ENCODE measurements at regions not wholly inside any gene's neighbourhood (a gene's known extent, or its start where the extent isn't known, plus 50 kb on each side); places are given as distances from the start of the nearest gene placed in this dataset.
A peak's percentile ranks its signal among the peaks of the same experiment; 100 is the strongest.
"Not testable (repeated sequence)": the region's sequence is repeated elsewhere in the genome, so short reads cannot be mapped to it uniquely, and the experiment has no call there.

DNA sequence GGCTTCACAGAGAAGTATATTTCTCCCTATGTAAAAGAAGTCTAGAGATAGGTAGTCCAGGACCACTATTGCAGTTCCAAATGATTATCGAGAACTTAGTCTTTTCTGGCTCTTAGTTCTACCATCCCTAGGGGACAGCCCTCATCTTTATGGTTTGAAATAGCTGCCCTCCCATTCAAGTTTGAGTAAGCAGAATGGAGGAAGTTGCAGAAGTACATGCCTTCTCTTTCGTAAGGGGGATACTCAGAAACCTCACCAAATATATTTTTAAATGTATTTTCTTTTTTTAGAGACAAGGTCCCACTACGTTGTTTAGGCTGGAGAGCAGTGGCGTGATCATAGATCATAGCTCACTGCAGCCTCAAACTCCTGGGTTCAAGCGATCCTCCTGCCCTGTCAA is 236.8 kb upstream of the RREB1 start:
- no peak for DNase-seq

DNA sequence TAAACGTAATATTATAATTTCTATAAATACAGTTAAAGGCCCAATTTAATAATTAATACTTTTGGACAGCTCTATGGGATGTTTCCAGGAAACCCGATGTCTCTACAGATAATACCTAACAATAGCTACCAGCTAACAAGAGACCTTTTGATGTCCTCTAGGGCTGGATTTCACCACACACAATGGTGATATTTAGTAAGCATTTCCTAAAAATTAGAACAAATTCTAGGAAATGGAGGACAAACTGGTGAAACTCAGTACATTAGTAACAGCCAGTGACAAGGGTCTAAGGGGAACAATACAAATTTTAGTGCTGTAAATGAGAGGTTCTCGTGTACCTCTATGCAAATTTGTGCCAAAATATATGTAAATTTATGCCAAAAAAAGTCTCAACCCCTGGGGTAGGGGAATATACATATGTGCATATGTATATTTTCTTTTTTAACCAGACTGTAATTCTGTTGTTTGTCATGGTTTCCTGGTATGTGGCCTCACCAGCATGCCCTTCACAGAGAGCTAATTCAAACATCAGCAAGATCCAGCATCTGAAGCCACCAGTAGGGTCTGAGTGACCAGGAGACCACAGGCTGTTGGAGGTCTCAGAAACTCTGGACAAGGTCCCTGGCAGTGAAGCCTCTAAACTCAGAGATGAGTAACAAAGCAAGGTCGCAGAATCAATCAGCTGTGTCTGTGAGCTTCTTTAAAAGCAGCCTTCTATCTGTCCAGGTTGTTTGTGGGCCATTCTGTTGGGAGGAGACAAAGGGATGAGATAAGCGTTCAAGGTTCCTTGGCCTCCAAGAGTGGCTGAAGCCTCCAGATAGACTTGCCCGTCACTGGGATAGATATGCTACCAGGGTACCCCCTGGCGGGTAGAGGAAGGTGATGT is 235.1 kb upstream of the RREB1 start:
- DNase-seq = no peak

DNA sequence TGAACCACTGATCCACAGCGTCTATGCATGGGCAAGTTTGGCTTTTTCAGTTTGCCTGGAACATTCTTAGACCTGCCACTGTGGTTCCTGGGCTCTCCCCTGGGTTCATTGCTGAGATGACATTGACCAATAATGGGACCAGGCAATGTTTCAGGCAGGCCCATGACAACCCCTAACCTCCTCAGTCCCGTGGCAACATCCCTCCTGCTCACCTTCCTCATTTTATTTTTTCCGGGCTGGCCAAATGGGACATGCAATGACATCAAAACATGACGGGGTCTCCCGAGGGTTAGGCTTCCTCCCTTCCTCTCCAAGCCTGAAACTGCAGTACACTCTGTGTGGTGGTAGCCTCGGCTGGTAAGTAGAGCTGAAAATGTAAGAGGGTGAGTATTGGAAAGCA is 234.0 kb upstream of the RREB1 start:
- DNase-seq = no peak

DNA sequence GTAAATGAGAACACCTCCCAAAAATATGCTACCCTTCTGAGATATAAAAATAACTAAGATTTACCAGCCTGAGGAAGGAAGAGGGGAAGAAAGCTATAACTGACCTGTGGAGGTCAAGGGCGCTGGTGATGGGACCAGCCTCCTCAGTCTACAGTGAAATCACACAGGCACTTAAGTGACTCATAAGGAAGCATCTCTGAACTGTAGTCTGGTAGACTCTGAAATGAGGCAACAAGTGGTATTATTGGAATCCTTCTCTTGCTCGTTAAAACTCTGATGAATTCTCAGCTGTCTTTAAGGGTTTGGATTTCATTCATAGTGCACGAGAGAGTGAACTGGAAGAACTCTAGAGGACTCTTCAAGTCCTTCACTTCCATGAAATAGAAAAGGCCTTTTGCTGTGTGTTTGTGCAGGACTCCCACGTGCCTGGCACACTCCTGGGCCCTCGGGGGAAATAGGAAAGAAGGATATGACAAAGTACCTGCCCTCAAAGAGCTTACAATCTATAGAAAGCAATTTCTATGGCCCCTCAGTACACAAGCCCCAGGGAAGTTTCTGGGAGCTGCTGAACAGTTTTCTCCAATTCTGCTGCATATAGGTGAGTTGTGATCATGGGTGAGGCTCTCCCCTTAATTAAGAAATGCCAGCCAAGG is 231.8 kb upstream of the RREB1 start:
- no peak for DNase-seq

DNA sequence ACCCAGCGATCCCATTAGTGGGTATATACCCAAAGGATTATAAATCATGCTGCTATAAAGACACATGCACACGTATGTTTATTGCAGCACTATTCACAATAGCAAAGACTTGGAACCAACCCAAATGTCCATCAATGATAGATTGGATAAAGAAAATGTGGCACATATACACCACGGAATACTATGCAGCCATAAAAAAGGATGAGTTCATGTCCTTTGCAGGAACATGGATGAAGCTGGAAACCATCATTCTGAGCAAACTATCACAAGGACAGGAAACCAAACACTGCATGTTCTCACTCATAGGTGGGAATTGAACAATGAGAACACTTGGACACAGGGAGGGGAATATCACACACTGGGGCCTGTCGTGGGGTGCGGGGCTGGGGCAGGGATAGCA is 230.0 kb upstream of the RREB1 start:
- DNase-seq = not testable (repeated sequence)

DNA sequence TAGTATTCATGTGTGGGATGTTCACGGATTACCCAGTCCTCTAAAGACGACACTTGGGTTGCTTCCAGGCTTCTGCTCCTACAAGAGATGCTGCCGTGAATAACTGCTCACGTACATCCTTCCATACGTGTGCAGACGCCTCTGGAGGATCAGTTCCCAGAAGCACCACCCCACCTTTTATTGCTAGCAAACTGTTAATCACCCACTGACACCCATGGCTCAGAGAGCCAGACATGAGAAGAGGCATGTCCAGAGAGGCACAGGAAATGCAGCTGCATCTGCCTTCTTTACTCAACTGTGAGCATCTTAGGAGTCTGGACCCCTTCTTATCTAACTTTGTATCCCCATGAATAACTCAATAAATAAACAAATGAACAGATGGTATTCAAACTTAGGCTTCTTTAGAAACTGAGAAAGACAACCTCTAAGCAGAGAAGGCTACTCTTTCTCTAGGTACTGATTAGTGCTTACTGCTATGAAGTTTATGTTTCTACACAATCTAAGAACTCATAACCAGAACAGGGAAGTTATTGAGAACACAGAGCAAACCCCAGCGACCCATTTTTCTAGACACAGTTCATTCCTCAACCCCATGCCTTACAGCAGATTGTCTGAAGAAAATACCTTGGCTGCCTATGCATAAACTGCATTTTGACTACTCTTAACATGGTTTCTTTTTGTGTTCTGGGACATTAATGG is 228.7 kb upstream of the RREB1 start:
- no peak for DNase-seq

DNA sequence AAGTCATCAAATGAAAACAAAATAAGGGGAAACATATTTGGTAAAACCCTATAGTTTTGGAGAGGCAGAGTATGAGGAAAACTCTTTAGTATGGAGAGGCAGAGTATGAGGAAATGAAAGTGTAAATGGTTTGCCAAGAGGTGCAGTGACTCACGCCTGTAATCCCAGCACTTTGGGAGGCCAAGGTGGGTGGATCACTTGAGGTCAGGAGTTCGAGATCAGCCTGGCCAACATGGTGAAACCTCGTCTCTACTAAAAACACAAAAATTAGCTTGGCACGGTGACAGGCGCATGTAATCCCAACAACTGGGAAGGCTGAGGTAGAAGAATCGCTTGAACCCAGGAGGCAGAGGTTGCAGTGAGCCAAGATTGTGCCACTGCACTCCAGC is 228.2 kb upstream of the RREB1 start:
- not testable (repeated sequence) for DNase-seq

DNA sequence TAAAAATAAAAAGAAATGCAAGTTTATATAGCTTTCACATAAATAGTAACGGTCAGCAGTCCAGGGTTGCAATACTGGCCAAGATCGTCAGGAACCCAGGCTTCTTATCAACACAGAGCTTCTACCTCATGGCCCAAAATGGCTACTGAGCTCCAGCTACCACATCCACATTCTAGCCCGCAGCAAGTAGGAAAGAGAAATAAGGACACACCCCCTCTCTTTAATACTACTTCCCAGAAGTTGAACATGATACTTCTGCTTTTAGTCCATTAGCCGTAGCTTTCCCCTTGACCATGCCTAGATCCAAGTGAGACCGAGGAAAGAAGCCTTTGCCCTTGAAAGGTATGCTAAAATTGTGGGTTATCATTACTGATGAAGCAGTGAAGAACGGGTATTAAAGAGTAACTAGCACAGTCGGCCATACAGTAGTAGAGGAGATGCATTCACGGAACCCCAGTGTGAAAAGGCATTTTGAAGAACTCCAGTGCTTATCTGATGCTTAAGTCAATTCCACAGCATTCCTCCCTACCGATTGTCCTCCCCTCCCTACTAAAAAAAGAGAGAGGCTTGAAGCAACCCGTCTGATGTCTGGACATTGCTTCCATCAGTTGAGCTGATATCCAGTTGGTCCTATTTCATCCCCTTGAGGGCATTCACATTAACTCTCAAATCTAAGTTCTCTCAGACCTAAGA is 226.9 kb upstream of the RREB1 start:
- no peak for DNase-seq

DNA sequence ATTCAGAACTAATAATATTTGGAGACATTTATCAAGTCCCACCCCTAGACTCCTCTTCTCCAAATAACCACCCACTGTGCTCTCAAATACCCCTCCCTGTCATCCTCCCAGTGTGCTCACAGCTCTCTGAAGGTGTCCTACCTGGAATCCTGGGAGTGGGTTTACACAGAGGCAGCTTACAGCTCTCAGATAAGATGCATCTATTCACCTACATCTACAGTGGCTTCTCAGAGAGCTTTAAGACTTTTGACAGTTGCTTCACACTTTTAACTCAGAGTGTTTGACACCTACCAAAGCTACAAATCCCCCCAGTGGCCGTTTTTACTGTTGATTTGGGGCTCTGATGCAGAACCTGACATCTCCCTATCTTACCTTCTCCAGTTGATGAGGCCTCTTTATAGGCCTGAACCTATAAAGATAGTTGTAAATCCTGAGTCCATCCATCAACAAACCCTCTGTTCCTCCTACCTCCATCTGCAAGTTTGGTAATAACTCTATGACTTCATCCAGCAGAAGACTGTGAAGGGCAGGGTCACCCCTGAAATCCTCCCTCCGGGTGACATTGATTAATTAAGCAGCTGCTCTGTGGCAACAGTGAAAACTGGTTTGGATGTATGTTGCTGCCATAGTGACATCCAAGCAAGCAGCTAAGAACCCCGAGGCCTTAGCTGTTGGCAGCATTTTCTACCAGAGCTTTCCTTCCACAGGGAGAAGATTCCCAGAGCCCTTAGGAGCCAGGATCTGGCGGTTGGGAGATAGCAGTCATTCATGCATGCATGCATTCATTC is 226.1 kb upstream of the RREB1 start:
- no peak for DNase-seq

DNA sequence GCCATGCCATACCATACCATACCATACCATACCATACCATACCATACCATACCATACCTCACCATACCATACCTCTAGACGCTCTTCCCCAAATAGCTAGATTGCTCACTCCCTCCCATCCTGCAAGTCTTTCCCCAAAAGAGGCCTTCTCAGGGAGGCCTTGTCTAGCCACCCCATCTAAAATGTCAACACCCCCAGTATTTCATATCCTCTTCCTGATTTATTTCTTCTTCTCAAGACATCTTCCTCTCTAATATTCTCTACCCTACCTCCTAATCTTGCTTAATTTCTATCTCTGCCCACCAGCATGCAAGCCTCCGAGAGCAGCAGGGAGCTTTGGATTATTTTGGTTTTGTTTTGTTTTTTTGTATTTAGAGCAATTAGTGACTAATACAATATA is 225.2 kb upstream of the RREB1 start:
- DNase-seq = no peak

DNA sequence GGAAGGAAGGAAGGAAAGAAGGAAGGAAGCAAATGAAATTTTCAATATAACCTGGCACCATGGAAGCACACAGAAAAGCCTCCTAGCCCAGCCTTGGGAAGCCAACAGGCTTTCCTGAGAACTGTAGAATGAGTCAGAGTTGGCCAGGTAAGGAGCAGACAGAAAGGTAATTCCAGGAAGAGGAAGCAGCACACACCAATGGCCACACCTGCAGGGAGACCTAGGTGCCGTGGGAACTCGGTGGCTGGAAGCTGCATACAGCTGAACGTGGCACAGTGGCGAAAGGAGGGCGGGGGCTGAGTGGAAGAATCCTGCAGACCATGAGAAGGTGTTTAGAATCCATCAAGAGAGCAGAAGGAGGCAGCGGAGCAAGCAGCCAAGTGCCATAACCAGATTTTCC is 224.8 kb upstream of the RREB1 start:
- no peak for DNase-seq

DNA sequence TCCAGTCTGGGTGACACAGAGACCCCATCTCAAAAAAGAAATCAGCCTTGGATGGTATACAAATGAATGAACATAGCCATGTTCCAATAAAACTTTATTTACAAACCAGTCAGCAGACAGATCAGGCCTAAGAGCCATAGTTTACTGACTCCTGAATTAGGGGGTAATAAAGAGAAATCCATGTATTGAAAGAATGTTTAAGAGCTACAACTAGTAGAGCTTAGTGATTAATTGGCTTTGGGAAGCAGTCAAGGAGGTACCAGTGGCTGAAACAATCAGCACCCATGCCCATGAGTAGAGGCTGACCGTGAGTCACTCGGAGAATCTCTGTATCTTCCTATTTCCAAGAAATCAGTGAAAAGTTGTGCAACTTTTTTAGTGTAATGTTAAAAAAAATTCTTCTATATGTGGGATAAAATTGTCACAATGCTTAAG is 223.6 kb upstream of the RREB1 start:
- DNase-seq = no peak

DNA sequence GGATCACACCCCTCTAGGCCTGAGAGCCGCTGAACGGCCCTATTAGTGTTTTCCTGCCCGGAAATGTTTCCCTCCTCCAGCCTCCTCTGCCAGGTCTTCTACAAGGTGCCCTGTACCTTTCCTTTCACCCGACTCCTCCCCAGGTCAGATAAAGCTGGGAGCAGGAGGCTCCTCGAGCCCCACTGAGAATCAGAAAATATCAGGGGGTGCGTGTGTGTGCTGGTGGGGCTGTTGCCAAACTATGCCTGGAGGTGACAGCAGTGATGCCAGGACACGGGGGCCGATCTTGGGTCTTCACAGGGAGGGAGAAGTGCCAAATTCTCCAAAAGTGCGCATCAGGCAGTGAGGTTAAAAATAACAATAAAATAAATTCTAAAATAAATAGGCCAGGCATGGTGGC is 222.8 kb upstream of the RREB1 start:
- DNase-seq = no peak

DNA sequence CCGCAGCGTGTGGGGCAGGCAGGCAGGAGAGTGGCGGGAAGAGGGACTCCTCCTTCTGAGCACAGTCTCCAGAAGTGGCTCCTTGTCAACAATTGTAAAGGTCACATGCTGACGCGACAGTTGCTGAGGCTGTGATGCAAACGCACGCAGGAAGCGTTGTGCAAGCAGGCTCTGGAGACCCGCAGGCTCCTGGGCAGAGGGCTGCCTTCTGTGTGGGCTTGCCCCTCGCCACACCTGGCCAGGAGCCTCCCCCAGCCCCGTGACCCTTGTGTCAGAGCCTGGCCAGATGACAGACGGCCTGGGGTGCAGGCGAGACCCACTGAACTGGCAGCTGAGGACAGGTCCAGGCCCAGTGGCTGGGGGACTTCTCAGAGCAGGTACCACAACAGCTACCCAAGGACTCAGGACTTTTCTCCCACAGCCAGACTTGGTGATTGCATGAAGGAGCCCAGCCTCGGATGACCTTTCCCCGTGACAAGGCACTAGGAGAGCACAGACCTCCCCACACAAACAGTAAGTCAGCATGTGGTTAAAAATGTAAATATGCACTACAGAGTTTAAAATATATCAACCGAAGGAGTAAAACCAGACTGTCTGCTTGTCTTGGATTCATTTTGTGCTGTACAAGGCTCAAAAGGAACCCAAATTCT is 222.1 kb upstream of the RREB1 start:
- DNase-seq = peak in 10 of 14 donors; percentile 9 to 66 (median 42)

DNA sequence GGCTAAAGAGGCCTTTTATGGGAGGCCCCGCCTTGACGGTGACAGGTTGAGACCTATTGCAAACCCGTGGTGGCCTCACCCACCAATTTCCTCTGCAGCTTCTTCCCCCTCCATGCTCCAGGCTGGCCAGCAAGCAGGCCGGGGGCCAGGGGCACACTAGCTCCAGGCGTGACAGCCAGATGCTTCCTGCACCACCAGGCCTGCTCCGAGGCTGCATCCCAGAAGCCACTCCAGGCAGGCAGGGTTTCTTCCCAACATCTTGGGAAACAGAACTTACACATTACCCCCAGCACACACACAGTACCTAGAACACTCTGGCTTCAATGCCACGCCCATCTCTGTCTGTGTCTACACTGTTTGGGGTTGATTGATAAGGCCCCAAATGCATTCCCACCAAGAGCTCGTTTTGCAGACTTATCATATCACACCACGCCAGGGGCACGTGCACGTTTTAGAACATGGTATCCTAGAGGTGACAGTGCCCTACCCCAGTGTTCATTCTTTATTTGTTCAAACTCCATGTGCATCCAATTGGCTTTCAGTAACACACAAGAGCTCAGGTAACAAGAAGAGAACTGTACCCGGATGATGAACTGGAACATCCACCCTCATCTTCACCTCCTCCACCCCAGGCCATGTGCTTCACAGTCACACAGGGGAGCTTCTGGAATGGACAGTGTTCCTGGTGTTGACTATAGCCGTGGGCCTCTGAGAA is 221.4 kb upstream of the RREB1 start:
- peak in 7 of 14 donors; percentile 3 to 46 (median 23) for DNase-seq

DNA sequence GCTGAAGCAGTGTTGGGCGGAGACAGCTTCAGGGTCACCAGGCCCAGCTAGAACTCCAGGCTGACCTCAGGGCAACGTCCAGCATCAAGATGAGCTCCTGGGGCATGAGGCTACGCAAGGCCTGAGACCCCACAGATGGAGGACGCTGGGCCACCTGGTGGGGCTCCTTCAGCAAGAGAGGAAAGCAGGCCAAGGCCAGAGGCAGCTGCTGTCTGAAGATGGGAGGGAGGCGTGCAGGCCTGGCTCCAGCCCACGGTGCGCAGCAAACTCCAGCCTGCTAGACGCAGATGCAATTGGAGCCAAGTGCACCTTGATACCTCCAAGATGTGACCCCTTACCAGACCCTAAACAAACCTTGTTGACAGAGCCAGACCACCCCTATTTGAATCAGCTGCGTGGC is 220.9 kb upstream of the RREB1 start:
- DNase-seq = no peak

DNA sequence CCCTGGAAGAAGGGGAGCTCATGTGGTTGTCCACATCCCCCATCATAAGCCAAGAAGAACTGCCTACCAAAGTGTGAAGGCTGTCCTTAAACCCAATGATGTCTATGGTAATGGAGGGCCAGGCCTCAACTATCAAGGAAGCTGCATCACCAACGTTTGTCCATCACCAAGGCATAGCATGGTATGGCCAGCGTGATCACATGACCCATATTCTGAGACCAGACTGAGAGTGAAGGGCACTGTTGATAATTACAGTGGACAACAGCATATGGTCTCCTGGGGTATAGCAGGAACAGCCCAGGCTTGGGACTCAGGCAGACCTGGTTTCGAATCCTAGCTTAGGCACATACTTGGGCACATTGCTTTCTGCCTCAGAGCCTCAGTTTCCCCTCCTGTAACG is 218.2 kb upstream of the RREB1 start:
- DNase-seq = no peak

DNA sequence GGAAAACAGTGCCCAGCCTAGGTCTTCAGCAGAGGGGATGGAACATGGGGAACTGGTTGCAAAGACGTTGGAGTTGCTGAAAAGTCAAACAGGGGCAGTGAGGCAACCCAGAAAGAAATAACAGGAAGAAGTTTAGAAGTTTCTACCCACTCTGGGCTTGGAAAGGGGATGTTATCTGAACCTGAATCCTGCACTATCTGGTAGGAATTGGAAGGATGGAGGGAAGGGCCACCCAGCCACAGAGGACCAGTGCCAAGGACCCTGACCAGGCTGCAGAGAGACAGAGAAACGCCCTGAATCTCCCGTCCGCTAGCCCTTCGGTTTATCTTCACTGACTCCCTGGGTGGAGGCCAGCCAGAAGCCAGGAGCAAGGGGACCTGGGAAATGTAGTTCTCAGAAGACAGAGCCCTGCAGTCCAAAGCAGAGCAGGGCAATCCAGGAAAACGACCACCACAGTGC is 217.3 kb upstream of the RREB1 start:
- peak in 1 of 14 donors; percentile 13 for DNase-seq

DNA sequence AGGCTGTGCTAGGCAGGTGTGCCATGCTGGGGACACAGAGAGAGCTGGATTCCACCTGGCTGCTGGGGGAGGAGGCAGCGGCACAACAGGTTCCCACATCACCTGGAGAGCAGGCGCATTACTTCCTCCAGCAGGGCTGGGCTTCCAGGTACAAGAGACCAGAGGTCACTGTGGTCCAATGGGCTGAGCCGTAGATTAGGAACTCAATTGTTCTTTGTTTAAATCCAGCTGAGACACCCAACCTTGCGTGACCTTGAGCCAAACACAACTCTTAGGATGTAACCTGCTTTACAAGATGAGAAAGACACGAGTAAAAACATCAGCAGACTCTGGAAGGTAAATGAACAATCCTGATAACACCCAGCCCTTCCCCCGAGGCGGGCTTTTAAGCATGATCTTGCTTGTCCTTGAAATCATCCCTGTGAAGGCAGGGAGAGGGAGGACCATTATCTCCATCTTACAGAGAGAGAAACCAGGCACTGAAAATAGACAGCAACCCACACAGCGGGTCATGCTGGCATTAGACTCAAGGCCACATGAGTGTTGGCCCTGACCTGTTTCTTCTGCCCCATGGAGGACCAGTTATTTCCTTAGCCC is 216.5 kb upstream of the RREB1 start:
- no peak for DNase-seq

DNA sequence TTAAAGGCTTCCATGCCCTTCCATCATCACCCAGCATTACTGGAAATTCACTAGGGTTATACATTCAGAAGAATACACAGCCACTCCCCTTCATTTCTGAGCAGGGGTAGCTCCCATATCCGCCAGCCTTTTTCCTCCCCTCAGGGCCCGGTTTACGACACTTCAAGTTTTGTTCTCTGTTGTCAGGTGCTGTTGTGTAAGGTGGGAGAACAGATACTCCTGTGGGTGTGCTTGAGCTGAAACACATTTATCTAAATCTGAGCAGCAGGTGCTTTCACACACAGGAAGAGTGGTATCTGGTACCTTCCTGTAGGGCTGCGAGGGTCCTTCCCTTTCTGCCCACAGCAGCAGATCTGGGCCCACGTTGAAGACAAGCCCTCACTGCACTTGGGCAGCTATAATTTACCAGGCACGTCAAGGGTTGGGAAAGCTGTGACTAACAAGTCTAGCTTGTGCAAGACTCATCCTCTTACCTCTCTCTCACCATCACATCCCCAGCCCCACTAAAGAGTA is 215.8 kb upstream of the RREB1 start:
- DNase-seq = no peak
